ENCODE measurements at regions not wholly inside any gene's neighbourhood (a gene's known extent, or its start where the extent isn't known, plus 50 kb on each side); places are given as distances from the start of the nearest gene placed in this dataset.

- Histone ChIP-seq H3K36me3 (ENCODE audit: control insufficient read depth, insufficient read depth, low read length) (no peaks in the 10 kb centered on the region), H3K4me1 (ENCODE audit: control insufficient read depth, insufficient read depth, low read length) (no peaks in the 10 kb centered on the region), H3K27me3 (ENCODE audit: control insufficient read depth, insufficient read depth, low read length) (no peaks in the 10 kb centered on the region), H3K4me3 (ENCODE audit: low read length) (no peak overlapping the region), H3K27ac (ENCODE audit: low read length) (no peak overlapping the region), H3K9me3 (replicated peaks; ENCODE audit: control insufficient read depth, low read depth, low read length) (no peaks in the 10 kb centered on the region)
- no peak for DNase-seq
- WGBS (ENCODE audit: insufficient coverage) = no CpG with 5 or more reads among the region's 3 CpGs
Observed at GRCh38 chr4:180120068-180120467, 2123.1 kb upstream of the TENM3 start.

- Histone ChIP-seq H3K27me3 (ENCODE audit: control insufficient read depth, insufficient read depth, low read length) (no peaks in the 10 kb centered on the region), H3K9me3 (replicated peaks; ENCODE audit: control insufficient read depth, low read depth, low read length) (no peaks in the 10 kb centered on the region), H3K4me1 (ENCODE audit: control insufficient read depth, insufficient read depth, low read length) (no peaks in the 10 kb centered on the region), H3K27ac (ENCODE audit: low read length) (peak overlapping the region; percentile 72), H3K4me3 (ENCODE audit: low read length) (no peak overlapping the region), H3K36me3 (ENCODE audit: control insufficient read depth, insufficient read depth, low read length) (no peaks in the 10 kb centered on the region)
- DNase-seq = peak; percentile 61
- WGBS (ENCODE audit: insufficient coverage) = 14% methylated on average over 5 of the region's 11 CpGs
Observed at GRCh38 chr4:180134091-180134866, 2108.9 kb upstream of the TENM3 start.

DNA sequence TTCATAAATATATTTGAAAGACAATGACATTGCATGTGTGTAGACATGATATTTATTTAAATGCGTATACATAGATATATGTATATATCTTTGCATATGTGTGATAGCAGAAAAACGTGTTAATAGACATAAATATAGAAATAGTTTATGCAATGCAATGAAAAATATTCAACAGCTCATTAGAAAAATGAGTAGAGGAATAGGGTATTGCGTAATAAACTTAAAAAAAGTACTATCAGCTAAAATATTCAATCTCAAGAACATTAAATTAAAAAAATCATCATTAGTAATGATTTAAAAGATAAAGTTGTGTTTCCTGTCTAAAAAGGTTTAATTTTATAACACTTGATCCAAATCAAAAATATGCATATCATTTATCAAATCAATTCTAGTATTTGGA lies 2101.5 kb upstream of the TENM3 start:
- H3K4me1 ChIP-seq (ENCODE audit: control insufficient read depth, insufficient read depth, low read length) = no peaks in the 10 kb centered on the region
- H3K4me3 ChIP-seq (ENCODE audit: low read length) = no peak overlapping the region
- no peaks in the 10 kb centered on the region for H3K27me3 ChIP-seq (ENCODE audit: control insufficient read depth, insufficient read depth, low read length)
- DNase-seq = no peak
- WGBS (ENCODE audit: insufficient coverage) = no CpG with 5 or more reads among the region's 3 CpGs
- H3K9me3 ChIP-seq (replicated peaks; ENCODE audit: control insufficient read depth, low read depth, low read length) = no peaks in the 10 kb centered on the region
- no peaks in the 10 kb centered on the region for H3K36me3 ChIP-seq (ENCODE audit: control insufficient read depth, insufficient read depth, low read length)
- no peak overlapping the region for H3K27ac ChIP-seq (ENCODE audit: low read length)

- no CpG with 5 or more reads among the region's 2 CpGs for WGBS (ENCODE audit: insufficient coverage)
- H3K4me3 ChIP-seq (ENCODE audit: low read length) = no peak overlapping the region
- no peak for DNase-seq
- no peaks in the 10 kb centered on the region for H3K36me3 ChIP-seq (ENCODE audit: control insufficient read depth, insufficient read depth, low read length)
- no peaks in the 10 kb centered on the region for H3K27me3 ChIP-seq (ENCODE audit: control insufficient read depth, insufficient read depth, low read length)
- H3K4me1 ChIP-seq (ENCODE audit: control insufficient read depth, insufficient read depth, low read length) = no peaks in the 10 kb centered on the region
- H3K27ac ChIP-seq (ENCODE audit: low read length) = no peak overlapping the region
- H3K9me3 ChIP-seq (replicated peaks; ENCODE audit: control insufficient read depth, low read depth, low read length) = no peaks in the 10 kb centered on the region
Observed at GRCh38 chr4:180148737-180149136, 2094.5 kb upstream of the TENM3 start.

DNA sequence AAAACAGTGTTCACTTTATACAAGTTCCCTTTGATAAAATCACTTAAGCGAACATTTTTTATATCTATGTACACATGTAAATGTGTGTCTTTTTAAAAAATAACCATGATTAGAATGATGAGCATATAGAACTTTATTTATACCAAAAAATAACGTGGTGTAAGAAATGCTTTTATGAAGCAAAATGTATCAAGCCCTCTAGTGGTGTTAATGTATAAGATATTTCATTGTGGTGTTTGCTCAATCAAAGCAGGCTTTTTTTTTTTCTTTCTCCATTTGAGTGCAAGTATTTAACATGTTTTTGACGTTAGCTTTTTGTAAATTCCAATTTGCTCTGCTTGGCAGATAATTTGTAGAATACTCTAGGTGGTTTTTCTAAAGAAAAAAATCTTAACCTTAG lies 2092.4 kb upstream of the TENM3 start:
- Histone ChIP-seq H3K4me3 (ENCODE audit: low read length) (no peak overlapping the region), H3K36me3 (ENCODE audit: control insufficient read depth, insufficient read depth, low read length) (no peaks in the 10 kb centered on the region), H3K9me3 (replicated peaks; ENCODE audit: control insufficient read depth, low read depth, low read length) (no peaks in the 10 kb centered on the region), H3K4me1 (ENCODE audit: control insufficient read depth, insufficient read depth, low read length) (no peaks in the 10 kb centered on the region), H3K27me3 (ENCODE audit: control insufficient read depth, insufficient read depth, low read length) (no peaks in the 10 kb centered on the region), H3K27ac (ENCODE audit: low read length) (no peak overlapping the region)
- no CpG with 5 or more reads among the region's 3 CpGs for WGBS (ENCODE audit: insufficient coverage)
- peak; percentile 1 for DNase-seq

GRCh38 chr4:180152831-180153230 lies 2090.4 kb upstream of the TENM3 start:
- no peaks in the 10 kb centered on the region for H3K36me3 ChIP-seq (ENCODE audit: control insufficient read depth, insufficient read depth, low read length)
- H3K4me3 ChIP-seq (ENCODE audit: low read length) = no peak overlapping the region
- no peak for DNase-seq
- H3K9me3 ChIP-seq (replicated peaks; ENCODE audit: control insufficient read depth, low read depth, low read length) = no peaks in the 10 kb centered on the region
- no peaks in the 10 kb centered on the region for H3K4me1 ChIP-seq (ENCODE audit: control insufficient read depth, insufficient read depth, low read length)
- no peak overlapping the region for H3K27ac ChIP-seq (ENCODE audit: low read length)
- WGBS (ENCODE audit: insufficient coverage) = no CpG with 5 or more reads among the region's 3 CpGs
- no peaks in the 10 kb centered on the region for H3K27me3 ChIP-seq (ENCODE audit: control insufficient read depth, insufficient read depth, low read length)

DNA sequence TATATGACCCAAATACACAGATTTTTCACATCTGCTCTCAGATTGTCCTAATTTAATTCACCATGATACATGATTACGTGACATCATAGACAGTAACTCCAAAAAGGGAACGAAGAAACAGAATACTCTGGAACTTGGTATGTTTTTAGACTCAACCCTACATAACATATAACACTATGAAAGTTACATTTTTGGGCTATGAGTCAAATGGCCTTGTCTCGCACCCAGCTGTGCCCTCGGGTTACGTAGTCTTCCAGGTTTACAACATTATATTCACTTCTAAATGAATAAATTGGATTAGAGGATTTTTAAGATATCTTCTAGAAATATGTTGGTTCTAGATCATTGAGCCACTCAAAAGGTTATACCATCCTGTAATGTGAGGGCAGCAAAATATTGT lies 2089.6 kb upstream of the TENM3 start:
- Histone ChIP-seq H3K27me3 (ENCODE audit: control insufficient read depth, insufficient read depth, low read length) (no peaks in the 10 kb centered on the region), H3K4me3 (ENCODE audit: low read length) (no peak overlapping the region), H3K9me3 (replicated peaks; ENCODE audit: control insufficient read depth, low read depth, low read length) (no peaks in the 10 kb centered on the region), H3K36me3 (ENCODE audit: control insufficient read depth, insufficient read depth, low read length) (no peaks in the 10 kb centered on the region), H3K27ac (ENCODE audit: low read length) (no peak overlapping the region), H3K4me1 (ENCODE audit: control insufficient read depth, insufficient read depth, low read length) (no peaks in the 10 kb centered on the region)
- no peak for DNase-seq
- no CpG with 5 or more reads among the region's 5 CpGs for WGBS (ENCODE audit: insufficient coverage)

GRCh38 chr4:180156684-180157083 lies 2086.5 kb upstream of the TENM3 start:
- H3K4me3 ChIP-seq (ENCODE audit: low read length) = no peak overlapping the region
- WGBS (ENCODE audit: insufficient coverage) = no CpG with 5 or more reads among the region's 1 CpG
- no peaks in the 10 kb centered on the region for H3K27me3 ChIP-seq (ENCODE audit: control insufficient read depth, insufficient read depth, low read length)
- no peaks in the 10 kb centered on the region for H3K4me1 ChIP-seq (ENCODE audit: control insufficient read depth, insufficient read depth, low read length)
- H3K27ac ChIP-seq (ENCODE audit: low read length) = no peak overlapping the region
- no peak for DNase-seq
- no peaks in the 10 kb centered on the region for H3K9me3 ChIP-seq (replicated peaks; ENCODE audit: control insufficient read depth, low read depth, low read length)
- H3K36me3 ChIP-seq (ENCODE audit: control insufficient read depth, insufficient read depth, low read length) = no peaks in the 10 kb centered on the region

DNA sequence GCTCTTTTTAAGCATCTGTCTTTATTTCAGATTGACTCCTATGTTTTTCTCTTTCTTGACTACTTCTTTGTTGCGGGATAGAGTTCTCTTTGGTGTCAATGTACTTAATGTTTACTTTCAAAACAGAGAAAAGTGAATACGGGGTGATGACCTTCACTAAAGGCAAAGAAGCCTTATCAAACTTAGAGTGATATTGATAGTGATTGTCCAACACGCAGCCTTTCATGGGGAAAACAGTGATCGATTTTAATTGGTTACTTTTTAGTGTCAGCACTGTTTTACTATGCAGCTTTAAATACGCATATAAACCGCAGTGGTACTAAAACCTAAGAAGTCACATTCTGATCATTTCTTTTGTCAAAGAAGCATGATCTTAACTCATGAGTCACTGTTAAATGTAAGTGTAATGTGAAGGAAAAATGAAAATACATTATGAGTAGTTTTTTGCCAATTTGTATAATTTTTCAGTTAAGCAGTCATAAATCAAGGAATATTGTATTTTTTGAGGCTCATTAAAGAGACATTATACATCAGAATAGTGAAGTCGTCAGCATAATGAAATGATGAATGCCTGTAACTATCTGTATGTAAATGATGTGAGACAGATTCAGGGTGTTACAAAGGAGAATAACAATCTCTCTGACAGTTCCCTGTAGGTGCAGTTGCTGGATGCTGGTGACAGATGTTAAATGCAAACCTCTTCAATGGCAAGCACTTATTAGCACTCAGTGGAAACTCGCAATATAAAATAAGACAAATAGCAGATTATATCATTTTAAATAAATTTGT lies 2082.8 kb upstream of the TENM3 start:
- Histone ChIP-seq H3K4me3 (ENCODE audit: low read length) (no peak overlapping the region), H3K27me3 (ENCODE audit: control insufficient read depth, insufficient read depth, low read length) (no peaks in the 10 kb centered on the region), H3K27ac (ENCODE audit: low read length) (no peak overlapping the region), H3K9me3 (replicated peaks; ENCODE audit: control insufficient read depth, low read depth, low read length) (no peaks in the 10 kb centered on the region), H3K4me1 (ENCODE audit: control insufficient read depth, insufficient read depth, low read length) (no peaks in the 10 kb centered on the region), H3K36me3 (ENCODE audit: control insufficient read depth, insufficient read depth, low read length) (no peaks in the 10 kb centered on the region)
- 74% methylated on average over 3 of the region's 8 CpGs for WGBS (ENCODE audit: insufficient coverage)
- DNase-seq = no peak

DNA sequence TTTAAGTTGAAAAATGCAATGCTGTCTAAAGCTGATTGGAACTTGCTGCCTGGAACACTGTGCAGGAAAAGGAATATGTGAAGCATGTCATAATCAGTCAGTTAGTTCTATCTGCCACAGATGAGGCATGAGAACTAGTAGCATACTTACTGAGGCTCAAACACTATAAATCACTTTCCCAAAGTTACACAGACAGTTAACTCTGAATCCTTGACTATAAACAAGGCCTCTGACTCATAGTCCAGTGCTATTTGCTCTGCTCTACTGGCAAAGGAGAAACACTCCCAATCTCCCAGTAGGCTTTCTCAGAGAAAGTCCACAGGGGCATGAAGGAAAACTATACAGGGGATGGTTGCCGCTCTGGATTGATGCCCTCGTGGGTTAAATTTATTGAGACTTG lies 2078.4 kb upstream of the TENM3 start:
- Histone ChIP-seq H3K4me3 (ENCODE audit: low read length) (no peak overlapping the region), H3K4me1 (ENCODE audit: control insufficient read depth, insufficient read depth, low read length) (no peaks in the 10 kb centered on the region), H3K9me3 (replicated peaks; ENCODE audit: control insufficient read depth, low read depth, low read length) (no peaks in the 10 kb centered on the region), H3K36me3 (ENCODE audit: control insufficient read depth, insufficient read depth, low read length) (no peaks in the 10 kb centered on the region), H3K27ac (ENCODE audit: low read length) (no peak overlapping the region), H3K27me3 (ENCODE audit: control insufficient read depth, insufficient read depth, low read length) (no peaks in the 10 kb centered on the region)
- no CpG with 5 or more reads among the region's 2 CpGs for WGBS (ENCODE audit: insufficient coverage)
- no peak for DNase-seq

Data from muscle of leg (tissue), 3 donors.